ENCODE measurements at regions not wholly inside any gene's neighbourhood (a gene's known extent, or its start where the extent isn't known, plus 50 kb on each side); places are given as distances from the start of the nearest gene placed in this dataset.

- no peak for TF ChIP-seq NFAT5 (CRISPR knock-in tag; IDR thresholded peaks at IDR 0.05)
- no peak for TF ChIP-seq CCDC6 (CRISPR knock-in tag; IDR thresholded peaks at IDR 0.05)
- no peak for TF ChIP-seq MAFK (conservative IDR thresholded peaks at IDR 0.05 in 1 of 2, IDR thresholded peaks at IDR 0.05 in 1 of 2; ENCODE audit: low read length in 2 of 2)
- no peak for TF ChIP-seq TEAD2 (CRISPR knock-in tag; IDR thresholded peaks at IDR 0.05)
Observed at GRCh38 chr3:177690306-177690705, 493.0 kb upstream of the TBL1XR1 start (continued).

- CTCF ChIA-PET (ENCODE audit: low intra/inter-chr PET ratio, low total read pairs) = no interaction called here
Observed at GRCh38 chr3:177692304-177692975, 495.2 kb upstream of the TBL1XR1 start.

More at GRCh38 chr3:177692304-177692975, 495.2 kb upstream of the TBL1XR1 start:
- H3K9me3 ChIP-seq (ENCODE audit: low read length) = no peaks in the 10 kb centered on the region
- ATAC-seq (no peak), DNase-seq (ENCODE audit: low spot score) (no peak), FAIRE-seq (no peak)
- POLR2A ChIA-PET = no interaction called here
- no peaks in the 10 kb centered on the region; a peak in 1 of 5 replicates for H3K27me3 ChIP-seq (ENCODE audit: control insufficient read depth in 1 of 2, insufficient read depth in 2 of 2, low read length in 2 of 2)
- no TSS peak for BruUV-seq (replicated peaks)
- TF ChIP-seq NFE2L1 (CRISPR knock-in tag; IDR thresholded peaks at IDR 0.05; ENCODE audit: borderline replicate concordance) = no peak
- no peak for TF ChIP-seq ZC3H13 (CRISPR knock-in tag; IDR thresholded peaks at IDR 0.05)
- TF ChIP-seq SIN3B (IDR thresholded peaks at IDR 0.05; ENCODE audit: low read length) = no peak
- TF ChIP-seq ZNF598 (CRISPR knock-in tag; IDR thresholded peaks at IDR 0.05; ENCODE audit: borderline replicate concordance) = no peak
- TF ChIP-seq ZBTB10 (CRISPR knock-in tag; IDR thresholded peaks at IDR 0.05; ENCODE audit: borderline replicate concordance) = no peak
- H3K27ac ChIP-seq (ENCODE audit: extremely low read length, insufficient read depth, low read length) = no peak overlapping the region
- no peak overlapping the region for H3K9ac ChIP-seq (ENCODE audit: insufficient read depth, low read depth, low read length)
- in situ Hi-C loops (cut with HindIII; ENCODE audit: extremely low pct_ligation_motif_present, low pct_unique_long_range_greater_than_20kb) = no loop called here
- H3K4me2 ChIP-seq (ENCODE audit: low read depth, low read length) = no peak overlapping the region
- H3K79me2 ChIP-seq (ENCODE audit: insufficient read depth, low read length) = no peaks in the 10 kb centered on the region
- H2AFZ ChIP-seq (ENCODE audit: low read length) = no peak overlapping the region
- no peaks in the 10 kb centered on the region for H3K4me1 ChIP-seq (ENCODE audit: insufficient read depth, low read length)
- H3K36me3 ChIP-seq (replicated peaks in 1 of 2; ENCODE audit: control insufficient read depth in 1 of 2, insufficient read depth in 2 of 2, low read length in 2 of 2) = no peaks in the 10 kb centered on the region
- 37% methylated on average over 3 of the region's 3 CpGs for WGBS (ENCODE audit: low lambda C conversion rate)
- intact Hi-C loops (cut with micrococcal nuclease; ENCODE audit: unreplicated experiment) = no loop called here
- H4K20me1 ChIP-seq (ENCODE audit: insufficient read depth, low read length) = no peaks in the 10 kb centered on the region
- H3K4me3 ChIP-seq (replicated peaks in 1 of 3; ENCODE audit: insufficient read depth in 1 of 3, low read depth in 2 of 3, low read length in 3 of 3) = no peak overlapping the region
